NB4 (cell line): ENCODE measurements at regions not wholly inside any gene's neighbourhood (a gene's known extent, or its start where the extent isn't known, plus 50 kb on each side); places are given as distances from the start of the nearest gene placed in this dataset.

ENCODE experiments used
- CTCF ChIP-seq: IDR thresholded peaks from one replicate; pipeline ENCODE4 v1.5.1; 2012; ENCODE audit warnings: low read depth, low read length
- MAX ChIP-seq: IDR thresholded peaks from 2 replicates; pipeline ENCODE4 v1.6.1; 2011; ENCODE audit warnings: low read depth, low read length
- MYC ChIP-seq: IDR thresholded peaks from 2 replicates; pipeline ENCODE4 v1.6.1; 2011; ENCODE audit warnings: low read depth, low read length
- POLR2A ChIP-seq: IDR thresholded peaks from 2 replicates; pipeline ENCODE4 v1.6.1; 2011; ENCODE audit warnings: mild to moderate bottlenecking; ENCODE audit not compliant: insufficient read length; ENCODE audit errors: extremely low read depth

- TF ChIP-seq CTCF = no peak
- no peak for TF ChIP-seq POLR2A
- no peak for TF ChIP-seq MYC
- no peak for TF ChIP-seq MAX
Measured at GRCh38 chr17:13240851-13241250, 223.0 kb upstream of the ELAC2 start.
